Esophagus muscularis mucosa (tissue), 3 donors: ENCODE measurements at regions not wholly inside any gene's neighbourhood (a gene's known extent, or its start where the extent isn't known, plus 50 kb on each side); places are given as distances from the start of the nearest gene placed in this dataset.

ENCODE experiments used
- CTCF ChIP-seq, 3 experiments: fragments of 200-600 bp in 2 of 3; fragments of 450-650 bp in 1 of 3; sonication (generic) in 2 of 3; IDR thresholded peaks; one replicate each; pipeline ENCODE4 v1.5.1; 2017 to 2019; ENCODE audit warnings: antibody characterized with exemption in 3 of 3, mild to moderate bottlenecking in 2 of 3, moderate library complexity in 1 of 3
- POLR2A ChIP-seq: fragments of 450-650 bp; IDR thresholded peaks from one replicate; pipeline ENCODE4 v1.6.1; 2017; ENCODE audit warnings: antibody characterized with exemption, moderate library complexity, mild to moderate bottlenecking, low read depth

GRCh38 chr6:131372535-131372934, 200.5 kb upstream of the ARG1 start:
- TF ChIP-seq POLR2A (no peak), CTCF (IDR thresholded peaks at IDR 0.05) (no peak)
